ENCODE measurements at regions not wholly inside any gene's neighbourhood (a gene's known extent, or its start where the extent isn't known, plus 50 kb on each side); places are given as distances from the start of the nearest gene placed in this dataset.

DNA sequence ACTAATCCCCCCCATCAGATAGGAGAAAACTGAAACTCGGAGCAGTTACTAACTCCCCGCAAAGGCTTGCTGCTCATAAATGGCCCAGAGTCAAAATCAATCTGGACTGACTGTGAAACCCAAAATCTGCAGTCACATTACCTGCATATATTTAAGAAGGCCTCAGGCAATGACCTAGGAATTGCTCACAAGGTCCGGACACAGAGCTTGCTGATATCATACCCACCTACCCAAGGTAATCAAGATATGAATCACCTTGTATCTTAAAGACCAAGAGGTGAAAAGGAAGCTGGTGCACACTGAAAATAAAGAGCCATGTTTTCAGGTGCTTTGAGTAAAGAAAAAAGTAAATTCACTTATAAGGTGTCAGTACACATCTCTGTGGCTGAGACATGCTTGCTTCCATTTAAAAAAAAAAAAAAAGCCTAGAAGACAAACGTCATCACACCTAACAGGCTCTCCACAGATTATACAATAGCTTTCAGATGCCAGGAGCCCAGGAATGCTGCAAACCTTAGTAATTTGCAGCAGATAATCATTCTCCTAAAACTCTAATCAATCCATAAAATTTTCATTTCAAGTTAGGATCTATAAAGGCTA, 195.4 kb downstream of the ZEB2 start:
- Mint-ChIP-seq H3K27ac (ENCODE audit: unreplicated experiment) (peak overlapping the region; percentile 47), H3K4me1 (ENCODE audit: low read depth, unreplicated experiment) (peaks cover 46% of the 10 kb centered on the region), H3K9me3 (ENCODE audit: low read depth, unreplicated experiment) (no peaks in the 10 kb centered on the region), H3K27me3 (ENCODE audit: unreplicated experiment) (no peaks in the 10 kb centered on the region), H3K36me3 (ENCODE audit: insufficient read depth, unreplicated experiment) (no peaks in the 10 kb centered on the region), H3K4me3 (ENCODE audit: low read depth, unreplicated experiment) (peak overlapping the region; percentile 52)
- BruUV-seq (replicated peaks) = no TSS peak
- intact Hi-C loops (cut with micrococcal nuclease; ENCODE audit: unreplicated experiment) = loop anchor here (10.0 kb wide), 1 partner anchor 190 kb away; no protein-coding TSS in a partner anchor
- no peak for DNase-seq
- TF ChIP-seq, protein P1, sequence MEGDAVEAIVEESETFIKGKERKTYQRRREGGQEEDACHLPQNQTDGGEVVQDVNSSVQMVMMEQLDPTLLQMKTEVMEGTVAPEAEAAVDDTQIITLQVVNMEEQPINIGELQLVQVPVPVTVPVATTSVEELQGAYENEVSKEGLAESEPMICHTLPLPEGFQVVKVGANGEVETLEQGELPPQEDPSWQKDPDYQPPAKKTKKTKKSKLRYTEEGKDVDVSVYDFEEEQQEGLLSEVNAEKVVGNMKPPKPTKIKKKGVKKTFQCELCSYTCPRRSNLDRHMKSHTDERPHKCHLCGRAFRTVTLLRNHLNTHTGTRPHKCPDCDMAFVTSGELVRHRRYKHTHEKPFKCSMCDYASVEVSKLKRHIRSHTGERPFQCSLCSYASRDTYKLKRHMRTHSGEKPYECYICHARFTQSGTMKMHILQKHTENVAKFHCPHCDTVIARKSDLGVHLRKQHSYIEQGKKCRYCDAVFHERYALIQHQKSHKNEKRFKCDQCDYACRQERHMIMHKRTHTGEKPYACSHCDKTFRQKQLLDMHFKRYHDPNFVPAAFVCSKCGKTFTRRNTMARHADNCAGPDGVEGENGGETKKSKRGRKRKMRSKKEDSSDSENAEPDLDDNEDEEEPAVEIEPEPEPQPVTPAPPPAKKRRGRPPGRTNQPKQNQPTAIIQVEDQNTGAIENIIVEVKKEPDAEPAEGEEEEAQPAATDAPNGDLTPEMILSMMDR (IDR thresholded peaks at IDR 0.05; ENCODE audit: unreplicated experiment) = no peak
- CTCF ChIA-PET = interaction anchor here (0.6 to 0.7 kb wide), 3 partner anchors 38 to 698 kb away, joined by 3 to 5 read pairs (median 3); no protein-coding TSS in a partner anchor

DNA sequence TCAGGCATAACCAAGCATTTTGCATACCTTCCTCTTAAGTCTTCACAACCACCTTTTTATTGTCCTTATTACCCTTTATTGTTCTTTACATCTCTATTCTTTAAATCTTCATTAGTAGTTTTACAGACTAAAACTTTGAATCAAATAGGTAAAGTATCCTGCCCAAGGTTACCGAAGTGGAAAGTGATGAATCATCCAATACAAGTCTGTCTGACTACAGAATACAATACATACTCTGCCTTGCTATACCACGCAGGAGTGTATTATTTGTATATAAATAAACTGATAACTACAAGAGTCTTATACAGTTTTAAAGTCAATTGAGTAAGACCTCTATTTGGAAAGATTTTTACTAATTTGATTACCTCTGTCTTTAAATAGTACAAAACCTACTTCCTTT, 196.0 kb downstream of the ZEB2 start:
- Mint-ChIP-seq H3K36me3 (ENCODE audit: insufficient read depth, unreplicated experiment) (no peaks in the 10 kb centered on the region), H3K4me1 (ENCODE audit: low read depth, unreplicated experiment) (peaks cover 46% of the 10 kb centered on the region), H3K4me3 (ENCODE audit: low read depth, unreplicated experiment) (peak overlapping the region; percentile 52), H3K27ac (ENCODE audit: unreplicated experiment) (peak overlapping the region; percentile 47), H3K9me3 (ENCODE audit: low read depth, unreplicated experiment) (no peaks in the 10 kb centered on the region), H3K27me3 (ENCODE audit: unreplicated experiment) (no peaks in the 10 kb centered on the region)
- intact Hi-C loops (cut with micrococcal nuclease; ENCODE audit: unreplicated experiment) = loop anchor here (10.0 kb wide), 1 partner anchor 191 kb away; no protein-coding TSS in a partner anchor
- no TSS peak for BruUV-seq (replicated peaks)
- CTCF ChIA-PET = no interaction called here
- DNase-seq = no peak
- TF ChIP-seq, protein P1 (IDR thresholded peaks at IDR 0.05; ENCODE audit: unreplicated experiment) = no peak

DNA sequence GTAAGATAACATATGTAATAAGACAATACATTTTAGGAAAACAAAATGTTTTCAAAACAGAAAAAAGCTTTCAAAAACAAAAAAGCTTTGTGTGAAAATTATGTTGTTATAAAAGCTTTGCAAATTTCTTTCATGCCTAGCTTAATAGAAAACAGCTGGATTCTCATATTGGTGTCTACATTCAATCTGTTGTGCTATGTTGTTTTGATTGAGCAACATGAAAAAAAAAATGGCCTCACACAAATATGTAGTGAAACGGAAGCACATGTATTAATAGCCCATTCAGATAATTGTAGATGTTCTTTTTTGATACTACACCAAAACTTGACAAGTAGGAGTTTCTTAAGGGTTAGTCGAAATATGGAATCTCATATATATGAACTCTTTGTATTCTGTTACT, 197.5 kb downstream of the ZEB2 start:
- Mint-ChIP-seq H3K27me3 (ENCODE audit: unreplicated experiment) (no peaks in the 10 kb centered on the region), H3K4me3 (ENCODE audit: low read depth, unreplicated experiment) (no peak overlapping the region), H3K27ac (ENCODE audit: unreplicated experiment) (no peak overlapping the region), H3K36me3 (ENCODE audit: insufficient read depth, unreplicated experiment) (no peaks in the 10 kb centered on the region), H3K9me3 (ENCODE audit: low read depth, unreplicated experiment) (no peaks in the 10 kb centered on the region), H3K4me1 (ENCODE audit: low read depth, unreplicated experiment) (peaks cover 46% of the 10 kb centered on the region)
- no peak for DNase-seq
- CTCF ChIA-PET = no interaction called here
- TF ChIP-seq, protein P1 (IDR thresholded peaks at IDR 0.05; ENCODE audit: unreplicated experiment) = no peak
- intact Hi-C loops (cut with micrococcal nuclease; ENCODE audit: unreplicated experiment) = loop anchor here (10.0 kb wide), 1 partner anchor 192 kb away; no protein-coding TSS in a partner anchor
- no TSS peak for BruUV-seq (replicated peaks)

DNA sequence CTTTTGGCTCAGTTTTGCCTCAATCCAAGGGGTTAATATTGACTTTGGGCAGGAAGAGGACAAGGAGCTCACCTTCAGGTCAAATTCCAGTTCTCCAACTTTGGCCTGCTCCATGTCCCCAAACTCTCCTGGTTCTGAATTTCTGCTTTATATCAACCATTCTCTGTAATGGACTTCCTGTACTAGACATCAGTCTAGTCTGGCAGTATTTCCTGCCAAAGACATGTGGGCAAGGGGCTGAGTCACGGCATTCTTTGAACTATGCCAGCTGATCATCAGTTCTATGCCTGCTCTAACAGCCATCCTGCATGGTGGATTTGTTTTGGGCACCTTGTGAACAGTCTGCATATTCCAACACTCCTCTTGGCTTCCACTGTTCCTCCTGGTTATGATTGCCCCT, 199.4 kb downstream of the ZEB2 start:
- no TSS peak for BruUV-seq (replicated peaks)
- peaks cover 30% of the 10 kb centered on the region for H3K4me1 Mint-ChIP-seq (ENCODE audit: low read depth, unreplicated experiment)
- H3K4me3 Mint-ChIP-seq (ENCODE audit: low read depth, unreplicated experiment) = no peak overlapping the region
- H3K9me3 Mint-ChIP-seq (ENCODE audit: low read depth, unreplicated experiment) = peaks cover 2% of the 10 kb centered on the region
- no peaks in the 10 kb centered on the region for H3K36me3 Mint-ChIP-seq (ENCODE audit: insufficient read depth, unreplicated experiment)
- intact Hi-C loops (cut with micrococcal nuclease; ENCODE audit: unreplicated experiment) = loop anchor here (10.0 kb wide), 1 partner anchor 194 kb away; no protein-coding TSS in a partner anchor
- TF ChIP-seq, protein P1 (IDR thresholded peaks at IDR 0.05; ENCODE audit: unreplicated experiment) = no peak
- peak; percentile 36 for DNase-seq
- CTCF ChIA-PET = no interaction called here
- H3K27me3 Mint-ChIP-seq (ENCODE audit: unreplicated experiment) = no peaks in the 10 kb centered on the region
- H3K27ac Mint-ChIP-seq (ENCODE audit: unreplicated experiment) = no peak overlapping the region
